Stimulated activated naive CD8-positive, alpha-beta T cell treated with anti-CD3 and anti-CD28 coated beads, Interleukin-15, Interleukin-2, amounts not matched to agents 100 ng/mL and 50 ng/mL, for 24 hours (primary cell): ENCODE measurements at regions not wholly inside any gene's neighbourhood (a gene's known extent, or its start where the extent isn't known, plus 50 kb on each side); places are given as distances from the start of the nearest gene placed in this dataset.

Experiments used
- H3K27ac Mint-ChIP-seq: one replicate; pipeline ENCODE4 v1.8.0; 2021; ENCODE audit warnings: mild to moderate bottlenecking, mixed read lengths
- H3K27me3 Mint-ChIP-seq: one replicate; pipeline ENCODE4 v1.8.0; 2021; ENCODE audit warnings: mixed read lengths
- H3K36me3 Mint-ChIP-seq: one replicate; pipeline ENCODE4 v1.8.0; 2021; ENCODE audit warnings: low read depth, mixed read lengths
- H3K4me1 Mint-ChIP-seq: one replicate; pipeline ENCODE4 v1.8.0; 2021; ENCODE audit warnings: low read depth, mixed read lengths
- H3K4me3 Mint-ChIP-seq: one replicate; pipeline ENCODE4 v1.8.0; 2021; ENCODE audit warnings: mild to moderate bottlenecking, mixed read lengths
- H3K9me3 Mint-ChIP-seq: one replicate; pipeline ENCODE4 v1.8.0; 2021; ENCODE audit warnings: mixed read lengths

- no peak overlapping the region for H3K4me3 Mint-ChIP-seq
- no peaks in the 10 kb centered on the region for H3K9me3 Mint-ChIP-seq
- H3K27ac Mint-ChIP-seq, result no peak overlapping the region
- no peaks in the 10 kb centered on the region for H3K4me1 Mint-ChIP-seq
- H3K27me3 Mint-ChIP-seq, result no peaks in the 10 kb centered on the region
- H3K36me3 Mint-ChIP-seq, result no peaks in the 10 kb centered on the region
Observed at GRCh38 chr4:166290426-166290825, 417.4 kb downstream of the TLL1 start.

- Mint-ChIP-seq H3K27ac (no peak overlapping the region), H3K36me3 (no peaks in the 10 kb centered on the region), H3K4me3 (no peak overlapping the region), H3K9me3 (no peaks in the 10 kb centered on the region), H3K27me3 (no peaks in the 10 kb centered on the region), H3K4me1 (no peaks in the 10 kb centered on the region)
Observed at GRCh38 chr4:166293556-166293955, 420.5 kb downstream of the TLL1 start.

DNA sequence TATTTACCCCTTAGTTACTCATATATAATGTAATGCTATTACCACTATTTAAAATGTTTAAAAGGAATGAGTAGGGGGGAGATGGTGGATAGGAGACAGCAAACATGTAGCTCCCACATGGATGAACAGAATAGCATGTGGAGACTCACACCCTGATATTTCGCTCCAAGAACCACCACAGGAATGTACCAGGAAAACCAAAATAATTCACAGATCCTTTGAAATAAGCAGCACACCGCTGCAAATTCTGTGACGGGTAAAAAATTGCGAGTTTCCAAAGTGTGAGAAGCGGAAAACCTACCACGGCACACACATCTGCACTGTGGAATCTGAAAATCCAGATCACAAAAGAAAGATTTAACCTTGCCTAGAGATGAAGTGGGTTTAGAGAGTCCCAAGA, 428.2 kb downstream of the TLL1 start:
- no peak overlapping the region for H3K27ac Mint-ChIP-seq
- H3K36me3 Mint-ChIP-seq, result no peaks in the 10 kb centered on the region
- no peaks in the 10 kb centered on the region for H3K4me1 Mint-ChIP-seq
- H3K4me3 Mint-ChIP-seq, result no peak overlapping the region
- no peaks in the 10 kb centered on the region for H3K9me3 Mint-ChIP-seq
- no peaks in the 10 kb centered on the region for H3K27me3 Mint-ChIP-seq

- Mint-ChIP-seq H3K9me3 (no peaks in the 10 kb centered on the region), H3K27me3 (no peaks in the 10 kb centered on the region), H3K27ac (no peak overlapping the region), H3K4me1 (no peaks in the 10 kb centered on the region), H3K4me3 (no peak overlapping the region), H3K36me3 (no peaks in the 10 kb centered on the region)
Observed at GRCh38 chr4:166308647-166309046, 435.6 kb downstream of the TLL1 start.

DNA sequence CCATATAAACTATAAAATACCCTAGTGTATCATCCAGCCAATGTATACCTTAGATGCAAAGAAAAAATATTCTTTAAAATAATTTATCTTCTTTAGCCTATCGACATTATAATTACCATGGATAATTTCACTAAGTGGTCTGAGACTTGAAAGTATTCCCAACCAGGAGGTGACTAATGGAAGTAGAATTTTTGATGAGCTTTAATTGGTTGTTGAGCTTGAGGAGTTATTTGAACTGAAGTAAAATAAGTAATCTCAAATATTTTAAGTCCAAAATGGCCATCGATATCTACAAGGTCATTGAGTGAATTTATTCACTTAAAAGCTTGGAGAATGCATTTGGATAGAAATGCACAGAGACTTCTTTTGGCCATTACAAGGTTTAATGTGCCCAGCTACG, 436.2 kb downstream of the TLL1 start:
- Mint-ChIP-seq H3K4me3 (no peak overlapping the region), H3K27me3 (no peaks in the 10 kb centered on the region), H3K4me1 (no peaks in the 10 kb centered on the region), H3K36me3 (no peaks in the 10 kb centered on the region), H3K27ac (no peak overlapping the region), H3K9me3 (no peaks in the 10 kb centered on the region)

DNA sequence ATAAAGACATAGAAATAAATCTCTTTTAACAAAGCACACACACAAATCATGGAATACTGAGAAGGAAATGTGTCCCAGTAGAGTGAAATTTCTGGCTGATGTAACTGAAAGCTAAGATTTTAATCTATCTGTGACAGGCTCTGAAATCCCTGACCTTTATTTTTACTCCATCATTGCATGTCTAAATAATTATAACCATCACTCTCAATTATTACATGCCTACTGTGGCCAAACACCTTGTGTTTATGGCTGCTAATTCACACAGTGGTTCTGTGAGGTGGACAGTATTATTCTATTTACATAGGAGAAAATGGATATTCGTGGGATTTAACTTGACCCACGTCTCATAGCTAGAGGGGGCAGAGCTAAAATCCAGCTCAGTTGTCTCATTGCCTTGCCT, 438.1 kb downstream of the TLL1 start:
- Mint-ChIP-seq H3K4me1 (no peaks in the 10 kb centered on the region), H3K36me3 (no peaks in the 10 kb centered on the region), H3K9me3 (no peaks in the 10 kb centered on the region), H3K27me3 (no peaks in the 10 kb centered on the region), H3K27ac (no peak overlapping the region), H3K4me3 (no peak overlapping the region)

DNA sequence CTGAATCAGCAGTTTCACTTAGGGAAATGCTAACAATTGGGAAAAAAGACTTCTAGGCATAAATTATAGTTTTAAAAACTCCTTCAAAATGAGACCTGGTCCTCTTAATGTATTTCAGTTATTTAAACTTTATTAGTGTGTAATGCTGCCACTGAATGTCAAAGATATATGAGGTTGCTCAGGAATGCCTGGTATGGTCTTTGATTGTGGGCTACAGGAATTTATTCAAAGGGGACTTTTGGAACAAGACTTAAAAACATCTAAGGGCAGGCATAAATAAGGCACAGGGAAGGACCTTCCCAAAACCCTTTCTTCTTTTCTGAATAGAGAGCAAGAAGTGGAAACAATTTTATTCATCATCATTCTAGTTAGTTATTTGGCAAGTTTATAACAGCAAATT, 439.1 kb downstream of the TLL1 start:
- Mint-ChIP-seq H3K4me1 (no peaks in the 10 kb centered on the region), H3K4me3 (no peak overlapping the region)

GRCh38 chr4:166314902-166315301, 441.9 kb downstream of the TLL1 start:
- Mint-ChIP-seq H3K4me3 (no peak overlapping the region), H3K9me3 (no peaks in the 10 kb centered on the region), H3K27ac (no peak overlapping the region), H3K4me1 (no peaks in the 10 kb centered on the region), H3K36me3 (no peaks in the 10 kb centered on the region), H3K27me3 (no peaks in the 10 kb centered on the region)

More for the DNA sequence above, 439.1 kb downstream of the TLL1 start:
- Mint-ChIP-seq H3K36me3 (no peaks in the 10 kb centered on the region), H3K27ac (no peak overlapping the region), H3K9me3 (no peaks in the 10 kb centered on the region), H3K27me3 (no peaks in the 10 kb centered on the region)

DNA sequence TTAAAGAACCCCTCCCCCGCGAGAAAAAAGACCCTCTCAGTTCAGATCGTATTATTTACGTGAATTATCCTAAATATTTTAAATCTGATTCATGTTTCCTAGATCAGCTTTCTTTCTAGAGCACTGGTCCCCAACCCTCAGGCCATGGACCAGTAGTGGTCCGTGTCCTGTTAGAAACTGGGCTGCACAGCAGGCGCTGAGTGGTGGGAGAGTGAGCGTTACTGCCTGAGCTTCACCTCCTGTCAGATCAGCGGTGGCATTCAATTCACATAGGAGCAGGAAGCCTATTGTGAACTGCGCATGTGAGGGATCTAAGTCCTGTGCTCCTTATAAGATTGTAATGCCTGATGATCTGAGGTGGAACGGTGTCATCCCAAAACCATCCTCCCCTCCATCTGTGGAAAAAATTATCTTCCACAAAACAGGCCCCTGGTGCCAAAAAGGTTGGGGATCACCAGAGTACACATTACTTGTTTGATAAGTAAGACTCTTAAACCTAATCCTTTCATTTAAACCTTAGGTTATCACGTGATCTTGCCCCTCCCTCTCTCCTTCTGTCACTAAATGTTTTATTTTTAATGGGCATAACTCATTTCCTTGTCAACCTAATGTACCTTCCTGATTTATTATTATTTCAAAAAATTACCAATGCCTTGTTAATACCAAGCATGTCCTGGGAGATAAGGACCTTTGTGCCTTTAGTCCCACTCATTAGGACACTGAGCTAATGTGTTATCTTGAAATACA, 442.9 kb downstream of the TLL1 start:
- no peak overlapping the region for H3K4me3 Mint-ChIP-seq
- no peaks in the 10 kb centered on the region for H3K36me3 Mint-ChIP-seq
- H3K27me3 Mint-ChIP-seq, result no peaks in the 10 kb centered on the region
- H3K9me3 Mint-ChIP-seq, result no peaks in the 10 kb centered on the region
- no peaks in the 10 kb centered on the region for H3K4me1 Mint-ChIP-seq
- H3K27ac Mint-ChIP-seq, result no peak overlapping the region

DNA sequence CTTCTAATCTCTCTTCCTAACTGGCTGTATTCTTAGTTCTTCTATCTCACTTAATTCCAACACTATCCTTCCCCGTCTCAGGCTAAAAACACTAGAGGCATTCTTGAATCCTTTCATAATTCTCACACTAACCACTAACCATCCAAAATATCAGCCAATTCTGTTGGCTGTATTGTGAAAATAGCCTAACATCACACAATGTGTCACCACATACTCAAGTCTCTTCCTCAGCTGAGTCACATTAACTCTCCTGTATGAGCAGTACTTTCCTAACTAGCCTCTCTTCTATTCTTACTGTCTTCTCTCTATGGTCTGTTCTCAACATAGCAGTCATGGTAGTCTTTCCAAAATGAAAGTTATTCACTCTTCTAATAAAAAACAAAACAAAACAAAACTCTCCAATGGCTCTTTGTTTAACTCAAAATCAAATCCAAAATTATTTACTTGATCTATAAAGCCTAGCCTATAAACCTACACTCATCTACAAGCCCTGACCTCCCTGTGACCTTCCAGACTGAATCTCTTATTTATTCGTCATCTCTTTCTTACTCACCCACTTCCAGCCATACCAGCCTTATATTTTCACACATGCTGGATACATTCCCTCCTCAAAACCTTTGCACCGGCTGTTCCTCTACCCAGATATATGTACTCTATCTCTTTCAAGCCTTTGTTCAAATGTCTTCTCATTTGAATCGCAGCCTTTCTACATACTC, 445.9 kb downstream of the TLL1 start:
- H3K27me3 Mint-ChIP-seq, result no peaks in the 10 kb centered on the region
- H3K27ac Mint-ChIP-seq, result no peak overlapping the region
- no peaks in the 10 kb centered on the region for H3K4me1 Mint-ChIP-seq
- H3K36me3 Mint-ChIP-seq, result no peaks in the 10 kb centered on the region
- no peak overlapping the region for H3K4me3 Mint-ChIP-seq
- H3K9me3 Mint-ChIP-seq, result no peaks in the 10 kb centered on the region

DNA sequence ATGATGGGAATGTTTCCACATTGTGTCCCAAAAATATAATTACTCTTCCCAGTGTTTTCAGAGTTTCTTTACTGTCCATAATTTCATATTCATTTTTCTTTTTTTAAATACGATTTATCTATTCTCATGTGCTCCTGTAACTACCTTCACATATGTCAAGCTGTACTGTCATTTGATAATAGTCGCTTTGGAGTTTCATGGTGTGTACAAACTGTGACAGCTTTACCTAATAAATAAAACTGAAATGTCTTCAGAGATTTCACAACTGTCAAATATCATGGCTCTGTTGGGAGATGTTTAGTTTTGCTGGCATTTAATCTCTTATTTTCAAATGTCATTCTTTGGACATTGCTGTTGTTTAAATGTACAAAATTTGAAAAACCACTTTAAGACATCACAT, 450.2 kb downstream of the TLL1 start:
- Mint-ChIP-seq H3K4me3 (no peak overlapping the region), H3K27me3 (no peaks in the 10 kb centered on the region), H3K9me3 (peaks cover 4% of the 10 kb centered on the region), H3K36me3 (no peaks in the 10 kb centered on the region), H3K4me1 (no peaks in the 10 kb centered on the region), H3K27ac (no peak overlapping the region)

GRCh38 chr4:166324321-166324720, 451.3 kb downstream of the TLL1 start:
- Mint-ChIP-seq H3K4me1 (no peaks in the 10 kb centered on the region), H3K4me3 (no peak overlapping the region), H3K27me3 (no peaks in the 10 kb centered on the region), H3K27ac (no peak overlapping the region), H3K9me3 (peaks cover 4% of the 10 kb centered on the region), H3K36me3 (no peaks in the 10 kb centered on the region)

- Mint-ChIP-seq H3K4me3 (no peak overlapping the region), H3K27ac (no peak overlapping the region), H3K36me3 (no peaks in the 10 kb centered on the region), H3K9me3 (peaks cover 9% of the 10 kb centered on the region), H3K4me1 (no peaks in the 10 kb centered on the region), H3K27me3 (no peaks in the 10 kb centered on the region)
Observed at GRCh38 chr4:166335256-166335938, 462.4 kb downstream of the TLL1 start.

DNA sequence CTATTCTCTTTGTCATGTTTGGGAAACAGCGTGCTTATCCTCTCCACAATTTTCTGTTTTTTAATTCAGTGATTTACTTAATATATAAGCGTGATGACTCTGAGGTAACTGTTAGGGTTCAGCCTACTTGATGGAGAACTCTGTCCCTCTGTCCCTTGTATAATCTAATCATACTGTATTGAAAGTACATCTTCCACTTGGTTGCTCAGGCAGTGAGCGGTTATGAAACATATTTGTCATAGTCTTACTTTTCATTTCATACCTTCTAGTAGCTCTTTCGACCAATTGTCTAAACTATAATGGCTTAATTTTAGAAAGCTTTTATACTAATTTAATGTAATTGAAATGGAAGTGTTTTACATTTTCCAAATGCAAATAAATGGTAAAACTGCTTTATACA, 469.0 kb downstream of the TLL1 start:
- H3K4me3 Mint-ChIP-seq, result no peak overlapping the region
- no peaks in the 10 kb centered on the region for H3K27me3 Mint-ChIP-seq
- H3K4me1 Mint-ChIP-seq, result no peaks in the 10 kb centered on the region
- no peaks in the 10 kb centered on the region for H3K36me3 Mint-ChIP-seq
- H3K27ac Mint-ChIP-seq, result no peak overlapping the region
- H3K9me3 Mint-ChIP-seq, result peaks cover 3% of the 10 kb centered on the region

GRCh38 chr4:166363198-166363597, 490.2 kb downstream of the TLL1 start:
- Mint-ChIP-seq H3K27me3 (no peaks in the 10 kb centered on the region), H3K36me3 (no peaks in the 10 kb centered on the region), H3K4me3 (no peak overlapping the region), H3K9me3 (peaks cover 10% of the 10 kb centered on the region), H3K4me1 (no peaks in the 10 kb centered on the region), H3K27ac (no peak overlapping the region)
